RWPE1 (cell line): ENCODE measurements at regions not wholly inside any gene's neighbourhood (a gene's known extent, or its start where the extent isn't known, plus 50 kb on each side); places are given as distances from the start of the nearest gene placed in this dataset.

Experiments
- CTCF ChIA-PET: fragments of 350-600 bp; sonication (Branson Sonifier 250); formaldehyde crosslinking; extraction: SDS; loops from one replicate; lab custom pipeline; 2021; lab: Yijun Ruan, JAX
- POLR2A ChIA-PET: fragments of 400-600 bp; formaldehyde crosslinking; extraction: SDS; loops from one replicate; lab custom pipeline; 2020; ENCODE audit warnings: antibody characterized with exemption; ENCODE audit not compliant: low non-redundant PET; lab: Yijun Ruan, JAX
- DNase-seq: peaks from one replicate; pipeline ENCODE4 v3.0.0; 2012; ENCODE audit warnings: low spot score
- H3K27ac ChIP-seq: fragments of 450-650 bp; 2 replicates; pipeline ENCODE4 v1.5.1; 2017
- TF ChIP-seq, protein P1 (sequence below): fragments of 450-650 bp; conservative IDR thresholded peaks from 2 replicates; pipeline ENCODE4 v1.5.1; 2017; ENCODE audit warnings: low read depth, mild to moderate bottlenecking

DNA sequence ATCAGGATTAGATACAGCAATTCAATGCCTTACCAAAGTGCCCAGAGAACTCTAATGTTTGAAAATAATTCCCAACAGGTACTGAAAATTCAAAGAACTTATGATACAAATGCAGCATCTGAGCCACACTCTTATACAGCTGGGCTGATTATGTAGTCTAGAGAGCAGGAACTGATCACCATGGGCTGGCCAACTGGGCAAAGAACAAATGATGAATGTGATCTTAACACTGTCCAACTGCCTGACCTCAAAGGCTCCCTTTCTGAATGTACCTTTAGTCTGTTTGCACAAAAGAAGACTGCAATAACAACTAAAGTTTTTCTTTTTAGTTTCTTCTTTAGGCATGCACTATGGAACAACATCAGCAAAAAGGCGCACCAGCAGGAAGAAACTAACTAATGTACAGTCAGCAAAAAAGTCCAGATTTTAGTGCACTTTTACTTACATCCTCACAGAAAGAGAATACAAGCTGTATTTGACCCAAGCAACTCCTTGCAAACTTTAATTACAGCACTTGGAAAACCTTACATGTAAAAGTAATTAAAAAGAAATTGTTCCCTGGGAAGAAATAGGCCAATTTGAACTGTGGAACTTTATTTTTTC, 1095.1 kb downstream of the IGSF11 start:
- ChIA-PET CTCF (no interaction called here), POLR2A (no interaction called here)
- no peak for DNase-seq

DNA sequence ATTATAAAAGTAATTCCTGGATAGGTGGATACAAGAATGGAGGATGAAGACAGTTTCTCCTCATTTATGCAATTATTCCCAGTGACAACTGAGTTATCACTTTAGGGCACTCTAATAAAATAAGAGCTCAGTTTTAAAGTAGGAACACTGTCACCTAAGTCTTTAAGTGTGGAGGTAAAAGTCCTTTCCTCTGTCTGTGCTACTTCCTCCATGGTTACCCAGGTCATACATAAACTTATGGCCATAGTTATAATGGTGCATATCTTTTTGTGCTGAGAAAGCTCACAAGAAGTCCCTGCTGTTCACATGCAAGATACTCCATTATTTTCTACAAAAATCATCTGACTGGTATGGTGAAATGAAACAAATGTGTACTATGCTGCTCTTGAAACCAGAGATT, 1093.6 kb downstream of the IGSF11 start:
- TF ChIP-seq, protein P1, sequence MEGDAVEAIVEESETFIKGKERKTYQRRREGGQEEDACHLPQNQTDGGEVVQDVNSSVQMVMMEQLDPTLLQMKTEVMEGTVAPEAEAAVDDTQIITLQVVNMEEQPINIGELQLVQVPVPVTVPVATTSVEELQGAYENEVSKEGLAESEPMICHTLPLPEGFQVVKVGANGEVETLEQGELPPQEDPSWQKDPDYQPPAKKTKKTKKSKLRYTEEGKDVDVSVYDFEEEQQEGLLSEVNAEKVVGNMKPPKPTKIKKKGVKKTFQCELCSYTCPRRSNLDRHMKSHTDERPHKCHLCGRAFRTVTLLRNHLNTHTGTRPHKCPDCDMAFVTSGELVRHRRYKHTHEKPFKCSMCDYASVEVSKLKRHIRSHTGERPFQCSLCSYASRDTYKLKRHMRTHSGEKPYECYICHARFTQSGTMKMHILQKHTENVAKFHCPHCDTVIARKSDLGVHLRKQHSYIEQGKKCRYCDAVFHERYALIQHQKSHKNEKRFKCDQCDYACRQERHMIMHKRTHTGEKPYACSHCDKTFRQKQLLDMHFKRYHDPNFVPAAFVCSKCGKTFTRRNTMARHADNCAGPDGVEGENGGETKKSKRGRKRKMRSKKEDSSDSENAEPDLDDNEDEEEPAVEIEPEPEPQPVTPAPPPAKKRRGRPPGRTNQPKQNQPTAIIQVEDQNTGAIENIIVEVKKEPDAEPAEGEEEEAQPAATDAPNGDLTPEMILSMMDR, result no peak
- ChIA-PET POLR2A (no interaction called here), CTCF (no interaction called here)
- H3K27ac ChIP-seq, result no peak overlapping the region
- DNase-seq, result no peak

More for the DNA sequence above, 1095.1 kb downstream of the IGSF11 start:
- TF ChIP-seq, protein P1, result no peak
- no peak overlapping the region for H3K27ac ChIP-seq

DNA sequence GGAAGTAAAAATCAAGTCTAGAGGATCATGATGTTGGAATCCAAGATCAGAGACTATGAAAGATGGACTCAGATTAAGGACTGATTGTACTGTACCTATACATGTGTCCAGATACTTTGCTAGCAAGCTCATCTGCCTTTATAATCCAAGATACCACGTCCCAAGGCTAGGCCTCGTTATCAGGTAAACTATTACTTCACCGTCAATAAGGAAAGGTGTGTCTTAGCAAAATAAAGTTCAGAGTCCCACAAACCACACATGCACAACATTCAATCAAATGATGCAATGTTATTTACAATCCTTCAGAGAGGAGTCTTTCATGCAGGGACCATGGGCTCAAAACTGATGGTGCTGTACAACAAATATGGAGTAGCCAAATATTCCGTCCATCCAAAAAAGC, 1092.9 kb downstream of the IGSF11 start:
- no peak for DNase-seq
- ChIA-PET CTCF (interaction anchor here (0.7 kb wide), 1 partner anchor 178 kb away, joined by 3 read pairs; no protein-coding TSS in a partner anchor), POLR2A (no interaction called here)
- H3K27ac ChIP-seq, result no peak overlapping the region
- TF ChIP-seq, protein P1, result no peak

DNA sequence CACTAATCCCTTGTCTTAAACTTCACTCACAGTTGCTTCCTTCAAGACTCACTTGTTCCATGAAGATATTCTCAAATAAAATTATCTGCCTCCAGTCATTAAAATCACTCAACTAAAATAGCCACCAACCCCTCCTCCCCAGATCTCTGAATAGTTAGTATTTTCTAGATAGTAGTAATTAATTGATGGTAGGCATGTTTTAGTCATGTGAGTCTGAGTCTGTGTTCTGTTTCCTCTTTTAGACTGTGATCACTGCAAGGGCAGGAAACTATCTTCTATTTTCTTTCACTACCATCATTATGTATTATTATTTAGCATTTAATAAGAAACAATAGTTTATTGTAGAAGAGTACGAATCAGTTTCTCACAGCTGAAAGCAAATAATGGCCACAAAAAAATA, 1080.5 kb downstream of the IGSF11 start:
- ChIA-PET CTCF (no interaction called here), POLR2A (no interaction called here)
- no peak overlapping the region for H3K27ac ChIP-seq
- no peak for DNase-seq
- TF ChIP-seq, protein P1, result no peak

DNA sequence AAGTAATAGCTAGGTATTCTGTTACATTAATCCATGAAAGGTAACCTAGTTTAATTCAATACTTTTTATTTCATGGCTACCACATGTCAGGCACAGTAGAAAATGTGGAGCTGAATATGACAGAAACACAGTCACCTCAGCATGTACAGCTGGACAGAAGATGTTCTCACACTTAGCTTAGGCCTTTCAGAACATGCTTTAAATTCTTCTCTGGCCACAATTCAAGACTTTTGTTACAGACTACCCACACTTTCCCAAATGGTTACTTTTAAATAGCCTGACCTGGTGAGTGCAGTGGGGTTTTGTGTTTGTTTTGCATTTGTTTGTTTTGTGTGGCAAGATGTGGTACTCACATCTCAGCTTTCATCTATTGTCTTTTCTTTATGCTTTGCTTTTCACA, 1079.5 kb downstream of the IGSF11 start:
- TF ChIP-seq, protein P1, result no peak
- no peak overlapping the region for H3K27ac ChIP-seq
- CTCF ChIA-PET, result interaction anchor here (0.6 kb wide), 2 partner anchors 10 to 830 kb away, joined by 3 to 5 read pairs; no protein-coding TSS in a partner anchor
- DNase-seq, result no peak
- POLR2A ChIA-PET, result no interaction called here

DNA sequence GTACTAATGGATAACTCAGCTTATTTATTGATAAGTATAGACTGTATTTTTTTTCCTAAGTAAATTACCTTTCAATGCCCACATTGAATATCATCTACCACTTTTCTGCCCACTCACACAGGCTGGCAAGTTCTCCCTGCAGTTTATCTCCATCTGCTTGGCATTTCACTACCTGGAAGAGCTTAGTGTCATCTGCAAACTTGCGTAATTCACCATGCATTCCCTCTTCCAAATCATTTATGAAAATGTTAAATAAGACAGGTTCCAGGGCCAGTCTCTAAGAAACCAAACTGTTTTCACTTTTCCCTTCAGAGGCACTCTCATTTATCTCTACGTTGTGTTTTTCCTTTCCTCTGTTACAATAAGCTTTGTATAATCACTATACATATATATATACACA, 1076.6 kb downstream of the IGSF11 start:
- no peak for DNase-seq
- no peak overlapping the region for H3K27ac ChIP-seq
- POLR2A ChIA-PET, result no interaction called here
- CTCF ChIA-PET, result interaction anchor here (0.7 kb wide), 1 partner anchor 1953 kb away, joined by 5 read pairs; no protein-coding TSS in a partner anchor
- TF ChIP-seq, protein P1, result no peak
